ENCODE measurements at regions not wholly inside any gene's neighbourhood (a gene's known extent, or its start where the extent isn't known, plus 50 kb on each side); places are given as distances from the start of the nearest gene placed in this dataset.

- no peak for DNase-seq (ENCODE audit: low read depth, low spot score)
- Histone ChIP-seq H3K4me3 (no peak overlapping the region), H3K4me2 (ENCODE audit: control insufficient read depth, insufficient read depth) (no peak overlapping the region), H3K27ac (ENCODE audit: control insufficient read depth, insufficient read depth) (no peak overlapping the region), H2AFZ (ENCODE audit: control insufficient read depth, low read depth, low read length) (no peak overlapping the region), H3K27me3 (replicated peaks in 1 of 2; ENCODE audit: control insufficient read depth in 2 of 2, insufficient read depth in 2 of 2, low read length in 1 of 2) (no peaks in the 10 kb centered on the region), H3K9ac (ENCODE audit: control insufficient read depth, insufficient read depth, low read length) (no peak overlapping the region), H4K20me1 (ENCODE audit: control insufficient read depth, insufficient read depth) (no peaks in the 10 kb centered on the region), H3K4me1 (ENCODE audit: control insufficient read depth, insufficient read depth, low read length) (no peaks in the 10 kb centered on the region), H3K9me3 (replicated peaks; ENCODE audit: control insufficient read depth, insufficient read depth, low read length) (no peaks in the 10 kb centered on the region), H3K36me3 (ENCODE audit: control insufficient read depth in 2 of 2, insufficient read depth in 2 of 2, low read length in 1 of 2) (no peaks in the 10 kb centered on the region), H3K79me2 (ENCODE audit: control insufficient read depth, insufficient read depth, low read length) (no peaks in the 10 kb centered on the region)
- RAD21 ChIA-PET (ENCODE audit: unreplicated experiment), result no interaction called here
- TF ChIP-seq CBX5 (IDR thresholded peaks at IDR 0.05; ENCODE audit: low read depth) (no peak), CHD2 (IDR thresholded peaks at IDR 0.05; ENCODE audit: borderline replicate concordance, low read depth, low read length) (no peak)
- intact Hi-C loops (cut with micrococcal nuclease; ENCODE audit: unreplicated experiment), result loop anchor here (5.0 kb wide), 1 partner anchor 128 kb away; no protein-coding TSS in a partner anchor
- whole genome bisulfite sequencing (ENCODE audit: insufficient coverage, insufficient replicate concordance, low lambda C conversion rate, missing lambda C conversion rate), result 11% methylated on average over 3 of the region's 3 CpGs
- CTCF ChIA-PET, result no interaction called here
- SMC1A ChIA-PET (ENCODE audit: uncharacterized antibody, unreplicated experiment), result interaction anchor here (0.7 kb wide), 1 partner anchor 34 kb away, joined by 4 read pairs; no protein-coding TSS in a partner anchor
- BruUV-seq (replicated peaks), result no TSS peak
- no peak for FAIRE-seq
- in situ Hi-C loops (cut with MboI), result no loop called here
- ATAC-seq, result no peak
- POLR2A ChIA-PET, result no interaction called here
Observed at GRCh38 chr20:52589251-52589812, 382.8 kb upstream of the TSHZ2 start.

GRCh38 chr20:52586660-52587059, 385.5 kb upstream of the TSHZ2 start:
- intact Hi-C loops (cut with micrococcal nuclease; ENCODE audit: unreplicated experiment), result loop anchor here (5.0 kb wide), 1 partner anchor 131 kb away; no protein-coding TSS in a partner anchor
- Histone ChIP-seq H3K79me2 (ENCODE audit: control insufficient read depth, insufficient read depth, low read length) (no peaks in the 10 kb centered on the region), H2AFZ (ENCODE audit: control insufficient read depth, low read depth, low read length) (no peak overlapping the region), H3K4me3 (no peak overlapping the region), H3K9ac (ENCODE audit: control insufficient read depth, insufficient read depth, low read length) (no peak overlapping the region), H3K4me1 (ENCODE audit: control insufficient read depth, insufficient read depth, low read length) (no peaks in the 10 kb centered on the region), H3K36me3 (ENCODE audit: control insufficient read depth in 2 of 2, insufficient read depth in 2 of 2, low read length in 1 of 2) (no peaks in the 10 kb centered on the region), H3K9me3 (replicated peaks; ENCODE audit: control insufficient read depth, insufficient read depth, low read length) (no peaks in the 10 kb centered on the region; the same call in 2 of the 3 replicates), H3K4me2 (ENCODE audit: control insufficient read depth, insufficient read depth) (no peak overlapping the region), H3K27ac (ENCODE audit: control insufficient read depth, insufficient read depth) (no peak overlapping the region), H4K20me1 (ENCODE audit: control insufficient read depth, insufficient read depth) (no peaks in the 10 kb centered on the region), H3K27me3 (replicated peaks in 1 of 2; ENCODE audit: control insufficient read depth in 2 of 2, insufficient read depth in 2 of 2, low read length in 1 of 2) (no peaks in the 10 kb centered on the region)
- BruUV-seq (replicated peaks), result no TSS peak
- no peak for FAIRE-seq
- ChIA-PET SMC1A (ENCODE audit: uncharacterized antibody, unreplicated experiment) (no interaction called here), RAD21 (ENCODE audit: unreplicated experiment) (no interaction called here), CTCF (no interaction called here), POLR2A (no interaction called here)
- no peak for TF ChIP-seq MXI1 (IDR thresholded peaks at IDR 0.05; ENCODE audit: low read depth, low read length)
- TF ChIP-seq SMAD1 (IDR thresholded peaks at IDR 0.05; ENCODE audit: low read depth, partially characterized antibody), result no peak
- no peak for TF ChIP-seq ZBTB11 (CRISPR knock-in tag; IDR thresholded peaks at IDR 0.05)
- no peak for TF ChIP-seq ZNF24 (IDR thresholded peaks at IDR 0.05)
- no peak for TF ChIP-seq ATF7 (IDR thresholded peaks at IDR 0.05; ENCODE audit: low read depth)
- TF ChIP-seq CTCF (IDR thresholded peaks at IDR 0.05 in 2 of 3, conservative IDR thresholded peaks at IDR 0.05 in 1 of 3; ENCODE audit: control insufficient read depth in 2 of 3, extremely low read depth in 1 of 3, insufficient read depth in 1 of 3, low read depth in 3 of 3, low read length in 3 of 3), result no peak
- TF ChIP-seq ZZZ3 (IDR thresholded peaks at IDR 0.05; ENCODE audit: control insufficient read depth, insufficient read length, low read depth), result no peak
- in situ Hi-C loops (cut with MboI), result no loop called here
- no peak for ATAC-seq
- DNase-seq (ENCODE audit: low read depth, low spot score), result no peak

All from GM12878 (cell line).